H9 (cell line): ENCODE measurements at regions not wholly inside any gene's neighbourhood (a gene's known extent, or its start where the extent isn't known, plus 50 kb on each side); places are given as distances from the start of the nearest gene placed in this dataset.

Experiments
- DNase-seq: peaks from one replicate; pipeline ENCODE4 v3.0.0-alpha.2; 2017
- H2AFZ ChIP-seq: one replicate; pipeline ENCODE4 v1.6.1; 2013; ENCODE audit warnings: mild to moderate bottlenecking, low read length, control low read depth, moderate library complexity
- H2AK5ac ChIP-seq: 2 replicates; pipeline ENCODE4 v1.6.1; 2013; ENCODE audit warnings: low read length, control low read depth, mixed read lengths; ENCODE audit not compliant: insufficient read length
- H2BK120ac ChIP-seq: one replicate; pipeline ENCODE4 v1.6.1; 2013; ENCODE audit warnings: low read depth, mild to moderate bottlenecking, low read length, control low read depth, inconsistent platforms; ENCODE audit not compliant: poor library complexity, severe bottlenecking
- H2BK12ac ChIP-seq: 2 replicates; pipeline ENCODE4 v1.6.1; 2013; ENCODE audit warnings: low read length, control low read depth, mixed read lengths, low read depth; ENCODE audit not compliant: insufficient read length
- H2BK15ac ChIP-seq: 2 replicates; pipeline ENCODE4 v1.6.1; 2013; ENCODE audit warnings: low read depth, low read length, control low read depth
- H2BK20ac ChIP-seq: one replicate; pipeline ENCODE4 v1.6.1; 2013; ENCODE audit warnings: low read depth, mild to moderate bottlenecking, low read length, control low read depth, inconsistent platforms; ENCODE audit not compliant: poor library complexity, severe bottlenecking
- H2BK5ac ChIP-seq: 2 replicates; pipeline ENCODE4 v1.6.1; 2013; ENCODE audit warnings: low read length, control low read depth, mixed read lengths; ENCODE audit not compliant: insufficient read length
- H3K14ac ChIP-seq: 2 replicates; pipeline ENCODE4 v1.6.1; 2013; ENCODE audit warnings: low read length, control low read depth; ENCODE audit not compliant: insufficient read depth
- H3K18ac ChIP-seq: 2 replicates; pipeline ENCODE4 v1.6.1; 2013; ENCODE audit warnings: low read depth, mild to moderate bottlenecking, mixed read lengths, low read length, control low read depth; ENCODE audit not compliant: insufficient read length
- H3K23ac ChIP-seq: 2 replicates; pipeline ENCODE4 v1.6.1; 2013; ENCODE audit warnings: low read length, control low read depth, mixed read lengths, low read depth; ENCODE audit not compliant: insufficient read length
- H3K23me2 ChIP-seq: 2 replicates; pipeline ENCODE4 v1.6.1; 2013; ENCODE audit warnings: low read depth, mild to moderate bottlenecking, mixed read lengths, low read length, control low read depth; ENCODE audit not compliant: insufficient read length, poor library complexity, severe bottlenecking
- H3K27ac ChIP-seq: 2 replicates; pipeline ENCODE4 v1.5.1; 2013; ENCODE audit warnings: low read length, control low read depth, mixed read lengths, low read depth; ENCODE audit not compliant: insufficient read length
- H3K27me3 ChIP-seq: 2 replicates; pipeline ENCODE4 v1.6.1; 2013; ENCODE audit warnings: low read length, control low read depth, inconsistent platforms; ENCODE audit not compliant: insufficient read depth
- H3K4ac ChIP-seq: 2 replicates; pipeline ENCODE4 v1.6.1; 2013; ENCODE audit warnings: low read depth, mild to moderate bottlenecking, control low read depth, inconsistent platforms, low read length, moderate library complexity
- H3K4me1 ChIP-seq: 2 replicates; pipeline ENCODE4 v1.6.1; 2013; ENCODE audit warnings: low read length, control low read depth, inconsistent platforms; ENCODE audit not compliant: insufficient read depth
- H3K4me2 ChIP-seq: 2 replicates; pipeline ENCODE4 v1.6.1; 2013; ENCODE audit warnings: low read length, control low read depth, mixed read lengths; ENCODE audit not compliant: insufficient read length, insufficient read depth
- H3K56ac ChIP-seq: 2 replicates; pipeline ENCODE4 v1.6.1; 2013; ENCODE audit warnings: low read depth, mild to moderate bottlenecking, mixed read lengths, low read length, control low read depth; ENCODE audit not compliant: insufficient read length
- H3K79me1 ChIP-seq: 2 replicates; pipeline ENCODE4 v1.6.1; 2013; ENCODE audit warnings: low read depth, mild to moderate bottlenecking, moderate library complexity, low read length, control low read depth, inconsistent platforms; ENCODE audit not compliant: insufficient read depth, poor library complexity, severe bottlenecking
- H3K79me2 ChIP-seq: 2 replicates; pipeline ENCODE4 v1.6.1; 2013; ENCODE audit warnings: low read length, control low read depth, inconsistent platforms; ENCODE audit not compliant: insufficient read depth
- H3K9ac ChIP-seq: 2 replicates; pipeline ENCODE4 v1.6.1; 2013; ENCODE audit warnings: low read length, control low read depth, mixed read lengths; ENCODE audit not compliant: insufficient read length; ENCODE audit errors: extremely low read depth
- H3K9me3 ChIP-seq: one replicate; pipeline ENCODE4 v1.6.1; 2013; ENCODE audit warnings: low read depth, low read length, inconsistent platforms; ENCODE audit not compliant: control insufficient read depth
- H3T11ph ChIP-seq: one replicate; pipeline ENCODE4 v1.6.1; 2013; ENCODE audit warnings: mild to moderate bottlenecking, low read length, control low read depth, inconsistent platforms
- H4K20me1 ChIP-seq: one replicate; pipeline ENCODE4 v1.6.1; 2013; ENCODE audit not compliant: control insufficient read depth, insufficient read length, insufficient read depth
- H4K5ac ChIP-seq: 2 replicates; pipeline ENCODE4 v1.6.1; 2013; ENCODE audit warnings: low read depth, mild to moderate bottlenecking, mixed read lengths, low read length, control low read depth; ENCODE audit not compliant: insufficient read length
- H4K8ac ChIP-seq: replicated peaks from 2 replicates; pipeline ENCODE4 v1.6.1; 2013; ENCODE audit warnings: low read length, control low read depth, mixed read lengths, low read depth; ENCODE audit not compliant: insufficient read length
- H4K91ac ChIP-seq: 2 replicates; pipeline ENCODE4 v1.6.1; 2013; ENCODE audit warnings: low read depth, mild to moderate bottlenecking, moderate library complexity, mixed read lengths, low read length, control low read depth; ENCODE audit not compliant: insufficient read length
- H3K27ac Mint-ChIP-seq, 3 experiments: 2 replicates in 2 of 3; 3 replicates in 1 of 3; pipeline ENCODE4 v1.8.0; 2020 to 2021; ENCODE audit warnings: mixed read lengths in 3 of 3, mild to moderate bottlenecking in 1 of 3, moderate library complexity in 1 of 3
- H3K27me3 Mint-ChIP-seq: 2 replicates; pipeline ENCODE4 v1.8.0; 2021; ENCODE audit warnings: low read depth, mild to moderate bottlenecking, moderate library complexity, mixed read lengths
- H3K36me3 Mint-ChIP-seq, 3 experiments: 2 replicates in 2 of 3; 3 replicates in 1 of 3; pipeline ENCODE4 v1.8.0; 2020 to 2021; ENCODE audit warnings: low read depth in 3 of 3, mixed read lengths in 3 of 3; ENCODE audit not compliant: insufficient read depth in 1 of 3
- H3K4me1 Mint-ChIP-seq, 2 experiments: 2 replicates each; pipeline ENCODE4 v1.8.0; 2020; ENCODE audit warnings: mixed read lengths in 2 of 2
- H3K4me3 Mint-ChIP-seq, 2 experiments: 2 replicates in 1 of 2; 3 replicates in 1 of 2; pipeline ENCODE4 v1.8.0; 2020 to 2021; ENCODE audit warnings: mild to moderate bottlenecking in 2 of 2, mixed read lengths in 2 of 2, moderate library complexity in 1 of 2
- H3K9me3 Mint-ChIP-seq, 2 experiments: 2 replicates in 1 of 2; 3 replicates in 1 of 2; pipeline ENCODE4 v1.8.0; 2020; ENCODE audit warnings: mild to moderate bottlenecking in 2 of 2, mixed read lengths in 2 of 2, moderate library complexity in 1 of 2
- CTCF ChIP-seq: fragments of 200-600 bp; sonication (generic); conservative IDR thresholded peaks from 3 replicates; pipeline ENCODE4 v1.8.0; 2021; ENCODE audit warnings: antibody characterized with exemption, mild to moderate bottlenecking
- WGBS: extraction: QIAGEN DNeasy Blood & Tissue Kit; methylation state at CpG from one replicate; pipeline ENCODE4 v1.1.7; 2013; ENCODE audit warnings: missing lambda C conversion rate, low lambda C conversion rate, mixed read lengths; ENCODE audit not compliant: insufficient read length; ENCODE audit errors: extremely low coverage; 5-methylcytosine and 5-hydroxymethylcytosine counted together

DNA sequence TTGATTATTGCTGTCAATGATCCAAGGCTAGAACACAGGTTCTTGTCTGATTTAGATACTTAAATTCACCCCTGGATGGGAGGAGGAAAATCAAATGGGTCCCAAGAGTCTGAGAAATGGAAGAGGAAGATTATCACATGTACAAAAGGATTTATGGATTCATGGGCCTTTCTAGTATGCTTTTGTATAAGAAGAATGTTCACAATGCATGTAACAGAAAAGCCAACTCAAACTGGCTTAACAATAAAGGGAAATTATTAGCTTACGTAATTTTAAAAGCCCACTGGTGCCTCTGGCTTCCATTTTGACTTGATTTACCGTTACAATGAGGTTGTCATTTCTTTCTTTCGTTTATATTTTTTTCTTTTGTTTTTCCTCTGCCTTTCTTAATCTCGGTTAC, 782.5 kb upstream of the GRM7 start:
- Histone ChIP-seq H4K8ac (no peak overlapping the region), H3K4ac (no peak overlapping the region), H3T11ph (no peak overlapping the region), H4K20me1 (no peaks in the 10 kb centered on the region), H3K56ac (no peak overlapping the region), H3K79me1 (no peaks in the 10 kb centered on the region), H2BK12ac (no peak overlapping the region), H2BK15ac (no peak overlapping the region), H2BK20ac (no peak overlapping the region), H4K91ac (no peak overlapping the region), H3K14ac (no peak overlapping the region), H3K4me2 (no peak overlapping the region), H2AFZ (no peak overlapping the region), H4K5ac (no peak overlapping the region), H3K4me1 (peaks cover 2% of the 10 kb centered on the region; the same call in 1 of the 2 replicates), H3K27me3 (no peaks in the 10 kb centered on the region), H3K79me2 (no peaks in the 10 kb centered on the region), H3K23me2 (no peaks in the 10 kb centered on the region), H3K23ac (no peak overlapping the region), H3K27ac (no peak overlapping the region), H2BK5ac (no peak overlapping the region), H2BK120ac (no peak overlapping the region), H3K9ac (no peak overlapping the region), H3K9me3 (no peaks in the 10 kb centered on the region), H2AK5ac (no peak overlapping the region), H3K18ac (no peak overlapping the region)
- WGBS: no CpG with 5 or more reads among the region's 4 CpGs
- TF ChIP-seq CTCF: no peak
- Mint-ChIP-seq H3K4me3 (no peak overlapping the region), H3K36me3 (peaks cover 0 to 4% (median 4%) of the 10 kb centered on the region in 3 experiments; a peak in 2 of 7 replicates), H3K4me1 (peaks cover 0 to 4% of the 10 kb centered on the region in 2 experiments; a peak in 2 of 4 replicates), H3K27me3 (no peaks in the 10 kb centered on the region), H3K27ac (no peak overlapping the region), H3K9me3 (peaks cover 0 to 4% of the 10 kb centered on the region in 2 experiments; a peak in 3 of 5 replicates)
- DNase-seq: no peak
